Right ventricle myocardium superior (tissue), 1 donor: ENCODE measurements at regions not wholly inside any gene's neighbourhood (a gene's known extent, or its start where the extent isn't known, plus 50 kb on each side); places are given as distances from the start of the nearest gene placed in this dataset.

Experiments
- ATAC-seq: fragments of 200-7000 bp; cut with Tn5 transposase; one replicate; pipeline ENCODE4 v1.9.1; 2020; ENCODE audit warnings: mild to moderate bottlenecking; ENCODE audit not compliant: poor library complexity
- DNase-seq: peaks from one replicate; pipeline ENCODE4 v3.0.0-alpha.2; 2020
- intact Hi-C: fragments of 100-400 bp; cut with DNase I; formaldehyde crosslinking; loops from one replicate; pipeline ENCODE4 v1.11.2; 2022
- donor health status: DM: no; HTN: yes; CAD: no; lungs with severe emphysema.

DNA sequence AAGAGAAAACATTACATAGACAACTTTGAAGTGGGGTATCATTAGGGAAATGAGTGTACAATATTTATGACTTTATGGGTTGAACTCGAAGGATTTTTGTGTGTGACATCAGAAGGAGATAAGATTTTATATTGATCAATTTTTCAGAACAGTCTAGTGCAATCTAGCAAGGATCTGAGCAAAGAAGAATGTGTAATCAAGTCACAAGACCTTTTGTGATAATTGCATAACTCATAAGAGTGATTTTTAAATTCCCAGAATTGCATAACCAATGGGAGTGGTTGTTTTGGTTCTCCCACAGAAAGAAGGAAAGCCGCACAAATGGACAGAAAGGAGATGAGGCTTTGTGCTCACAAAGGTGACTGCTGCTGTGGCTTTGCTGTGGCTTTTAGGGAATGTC is 441.8 kb upstream of the FLRT2 start:
- ATAC-seq: no peak
- intact Hi-C loops: no loop called here

DNA sequence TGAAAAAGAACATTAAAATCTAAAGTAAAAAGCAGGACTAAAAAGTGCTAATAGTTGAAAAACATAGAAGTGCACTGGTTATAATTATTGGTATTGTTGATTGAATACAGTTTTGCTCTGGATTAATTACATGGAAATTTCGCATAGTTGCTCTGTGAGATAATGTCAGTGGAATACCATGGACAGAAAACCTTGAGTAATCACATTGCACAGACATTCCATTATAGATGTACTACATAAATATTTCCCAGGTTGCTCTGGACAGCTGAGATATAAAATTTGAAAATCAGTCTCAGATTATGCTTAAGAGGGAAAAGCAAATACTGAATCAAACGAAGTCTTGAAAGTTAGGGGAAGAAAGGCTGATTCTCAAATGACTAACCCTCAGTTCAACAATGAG is 439.3 kb upstream of the FLRT2 start:
- no peak for DNase-seq
- ATAC-seq: no peak
- intact Hi-C loops: no loop called here

More for the DNA sequence above, 441.8 kb upstream of the FLRT2 start:
- no peak for DNase-seq

DNA sequence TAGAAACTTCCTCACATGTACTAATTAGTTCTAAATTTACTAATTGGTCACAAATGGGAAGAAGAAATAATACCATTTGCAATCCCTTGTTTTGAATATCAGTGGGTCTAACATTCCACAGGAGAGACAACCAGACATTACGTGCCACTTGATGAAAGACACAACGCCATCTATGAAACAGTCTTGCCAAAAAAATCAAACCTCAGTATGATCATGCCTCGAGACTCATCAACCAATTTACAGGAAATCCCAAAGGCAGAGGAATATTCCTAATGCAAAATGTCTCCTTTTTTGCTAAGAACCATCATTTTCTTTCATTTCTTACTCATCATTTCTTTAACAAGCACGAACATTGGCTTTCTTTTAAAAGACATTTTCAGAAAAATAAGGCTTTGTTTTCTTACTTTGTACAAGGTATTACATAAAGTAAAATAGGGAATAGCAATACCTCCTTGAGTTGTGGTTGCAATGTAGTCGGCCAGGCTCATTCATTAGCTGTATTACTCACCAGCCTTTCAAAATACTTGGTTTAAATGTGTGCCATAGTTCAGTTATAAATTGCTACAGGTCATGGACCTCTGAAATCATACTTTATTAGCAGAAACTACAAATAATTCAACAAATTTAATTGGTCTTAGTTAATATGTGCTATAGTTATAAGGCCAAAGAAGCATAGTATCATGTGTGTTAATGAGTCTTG is 436.2 kb upstream of the FLRT2 start:
- intact Hi-C loops: no loop called here
- ATAC-seq (no peak), DNase-seq (no peak)

DNA sequence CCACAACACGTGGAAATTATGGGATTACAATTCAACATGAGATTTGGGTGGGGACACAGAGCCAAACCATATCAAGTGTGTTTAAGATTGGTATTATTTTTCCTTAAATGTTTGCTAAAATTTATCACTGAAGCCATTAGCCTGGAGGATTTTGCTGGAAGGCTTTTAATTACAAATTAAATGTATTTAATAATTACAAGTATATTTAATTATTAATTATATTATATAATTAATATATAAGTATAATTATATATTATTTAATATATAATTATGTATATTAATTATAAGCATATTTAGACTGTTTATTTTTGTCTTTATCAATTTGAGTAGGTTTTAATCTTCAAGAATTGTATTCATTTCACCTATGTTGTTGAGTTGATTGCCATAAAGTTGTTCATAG is 427.4 kb upstream of the FLRT2 start:
- intact Hi-C loops: no loop called here
- DNase-seq (no peak), ATAC-seq (no peak)

DNA sequence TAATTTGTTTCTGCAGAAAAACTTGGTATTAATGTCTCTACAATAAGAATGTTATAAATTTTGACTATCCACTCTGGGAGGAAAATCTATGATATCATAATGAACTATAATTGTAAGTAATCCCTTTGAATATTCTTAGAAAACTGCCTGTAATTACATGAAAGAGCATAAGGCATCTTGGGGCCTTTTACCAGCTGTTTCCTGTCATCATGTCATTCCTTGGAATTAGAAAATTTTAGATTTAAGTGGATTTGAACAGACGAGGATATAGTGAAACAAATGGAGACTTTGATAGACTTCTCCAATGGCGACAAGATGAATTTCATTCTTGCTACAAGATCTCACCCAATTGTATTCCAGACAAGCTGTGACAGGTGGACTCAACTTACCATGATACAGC is 423.4 kb upstream of the FLRT2 start:
- intact Hi-C loops: no loop called here
- ATAC-seq (no peak), DNase-seq (no peak)

DNA sequence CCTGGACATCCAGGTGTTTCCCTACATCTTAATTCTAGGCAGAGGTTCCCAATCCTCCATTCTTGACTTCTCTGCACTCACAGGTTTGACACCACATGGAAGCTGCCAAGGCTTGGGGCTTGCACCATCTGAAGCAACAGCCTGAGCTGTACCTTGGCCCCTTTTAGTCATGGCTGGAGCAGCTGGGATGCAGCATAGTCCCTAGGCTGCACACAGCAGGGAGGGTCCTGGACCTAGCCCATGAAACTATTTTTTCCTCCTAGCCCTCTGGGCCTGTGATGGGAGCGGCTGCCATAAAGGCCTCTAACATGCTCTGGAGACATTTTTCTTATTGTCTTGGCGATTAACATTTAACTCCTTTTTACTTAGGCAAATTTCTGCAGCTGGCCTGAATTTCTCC is 417.2 kb upstream of the FLRT2 start:
- intact Hi-C loops: no loop called here
- ATAC-seq (no peak), DNase-seq (no peak)

DNA sequence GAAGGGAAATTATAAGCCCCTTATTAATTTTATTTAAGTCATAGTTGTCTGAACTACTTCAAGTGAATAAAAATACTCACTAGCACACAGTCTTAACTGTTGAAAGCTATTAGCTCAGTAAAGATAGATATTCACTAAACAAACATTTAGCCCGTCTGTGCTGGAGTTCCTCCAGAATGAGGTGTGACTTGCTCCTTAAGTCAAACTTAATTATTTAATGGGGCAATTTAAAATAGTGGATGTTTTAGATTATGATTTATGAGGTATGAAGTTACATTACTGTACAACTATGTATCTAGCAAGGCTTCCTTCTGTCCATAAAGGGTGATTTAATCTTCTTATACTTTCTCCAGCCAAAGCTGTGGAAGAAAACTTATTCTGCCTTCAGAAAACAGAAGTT is 414.0 kb upstream of the FLRT2 start:
- no peak for ATAC-seq
- no peak for DNase-seq
- intact Hi-C loops: no loop called here

DNA sequence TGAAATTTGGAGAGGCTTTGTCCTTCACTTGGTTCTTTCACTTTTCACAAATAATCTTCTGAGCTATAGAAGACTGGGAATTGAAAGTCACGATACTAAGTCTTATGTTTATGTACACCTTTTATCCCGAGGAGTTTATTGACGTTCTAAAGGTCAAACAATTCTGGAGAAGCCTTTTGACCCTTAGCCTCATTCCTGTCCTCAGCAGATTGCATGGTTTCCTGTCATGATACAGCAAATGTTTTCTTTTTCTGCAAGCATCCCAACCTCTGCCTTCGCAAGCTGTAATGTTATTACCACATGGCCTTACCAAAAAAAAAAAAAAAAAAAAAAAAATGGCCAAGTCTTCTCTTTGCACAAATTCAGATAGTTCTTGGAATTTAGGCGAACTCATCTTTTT is 411.7 kb upstream of the FLRT2 start:
- intact Hi-C loops: no loop called here
- ATAC-seq (no peak), DNase-seq (no peak)

DNA sequence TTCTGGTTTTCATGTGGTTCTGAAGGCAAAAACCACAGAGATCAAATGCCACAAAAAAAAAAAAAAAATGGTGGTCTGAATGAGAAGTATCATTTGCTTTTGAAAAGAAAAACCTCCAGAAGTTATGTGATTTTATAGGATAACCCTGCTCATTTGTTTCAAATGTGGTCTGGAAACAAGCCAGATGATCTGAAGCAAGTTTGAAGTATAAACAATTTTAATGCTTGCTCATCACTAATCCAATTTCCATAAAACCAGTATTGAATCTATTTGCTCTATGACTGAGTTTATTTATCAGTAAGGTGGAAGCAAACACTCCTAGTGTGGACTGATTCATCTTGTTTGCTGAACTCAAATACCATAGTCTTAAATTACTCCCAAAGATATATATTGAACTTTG is 407.3 kb upstream of the FLRT2 start:
- DNase-seq (no peak), ATAC-seq (no peak)
- intact Hi-C loops: no loop called here

DNA sequence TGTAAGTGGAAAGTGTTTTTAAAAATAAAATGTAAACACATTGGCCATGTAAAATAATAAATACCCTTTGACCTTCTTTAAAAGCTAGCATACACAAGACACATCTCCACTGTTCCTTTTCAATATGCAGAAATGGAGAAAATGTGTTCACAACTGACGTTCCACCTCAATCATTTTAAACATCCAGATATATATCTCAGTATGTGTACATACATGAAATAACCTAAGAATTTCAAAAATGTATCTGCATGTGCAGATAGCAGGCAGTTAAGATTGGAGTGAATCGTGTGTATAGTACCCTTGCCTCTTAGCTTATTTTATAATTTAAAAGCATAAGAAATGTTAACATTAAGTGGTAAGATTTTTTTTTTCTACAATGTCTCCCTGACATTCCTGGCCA is 406.2 kb upstream of the FLRT2 start:
- ATAC-seq (no peak), DNase-seq (no peak)
- intact Hi-C loops: no loop called here

DNA sequence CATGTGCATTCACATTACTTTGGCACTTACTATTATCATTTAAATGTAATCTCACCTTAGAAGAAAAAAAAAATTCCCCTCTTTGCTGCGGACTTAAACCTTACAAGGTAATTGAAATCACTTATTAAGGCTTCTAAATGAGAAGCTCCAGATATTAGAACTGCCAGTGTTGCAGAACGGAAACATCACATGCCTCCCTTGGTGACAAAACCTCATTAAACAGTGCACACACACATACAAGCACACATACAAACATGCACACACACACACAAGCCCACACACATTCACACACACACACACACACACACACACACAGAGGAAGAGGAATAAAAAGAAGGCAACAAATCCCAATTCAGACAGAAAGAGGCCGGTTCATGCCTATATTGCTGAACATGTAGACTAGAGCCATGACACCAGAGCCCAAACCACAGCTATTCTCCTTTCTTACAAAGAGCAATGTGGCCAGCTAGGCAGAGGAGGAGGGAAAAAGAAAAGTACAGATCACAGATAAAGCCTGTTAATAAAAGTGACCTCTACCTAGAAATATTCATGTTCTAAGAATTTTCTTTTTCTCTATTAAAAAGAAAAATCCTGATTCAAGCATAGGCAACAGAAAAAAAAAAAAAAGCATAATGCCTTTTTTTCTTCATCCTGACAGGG is 405.2 kb upstream of the FLRT2 start:
- no peak for ATAC-seq
- intact Hi-C loops: no loop called here

DNA sequence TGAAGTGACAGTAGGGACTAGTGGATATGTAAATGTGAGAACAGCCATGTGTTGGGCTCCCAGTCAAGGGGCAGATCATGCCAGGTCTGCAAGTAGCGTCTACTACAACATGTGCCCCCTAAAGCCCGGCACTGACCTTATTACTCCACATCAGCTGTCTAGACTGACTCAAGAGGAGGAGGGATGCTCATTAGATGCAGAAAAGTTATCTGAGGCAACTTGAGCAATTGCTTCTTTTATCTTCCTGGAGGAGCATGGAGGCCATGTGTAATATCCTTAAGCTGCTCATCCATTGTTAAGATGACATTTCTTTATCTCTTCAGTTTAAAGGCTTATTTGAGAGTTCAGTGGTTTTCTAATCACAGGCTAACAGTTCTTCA is 404.7 kb upstream of the FLRT2 start:
- intact Hi-C loops: no loop called here
- no peak for DNase-seq
- ATAC-seq: no peak

More for the DNA sequence above, 405.2 kb upstream of the FLRT2 start:
- DNase-seq: no peak

DNA sequence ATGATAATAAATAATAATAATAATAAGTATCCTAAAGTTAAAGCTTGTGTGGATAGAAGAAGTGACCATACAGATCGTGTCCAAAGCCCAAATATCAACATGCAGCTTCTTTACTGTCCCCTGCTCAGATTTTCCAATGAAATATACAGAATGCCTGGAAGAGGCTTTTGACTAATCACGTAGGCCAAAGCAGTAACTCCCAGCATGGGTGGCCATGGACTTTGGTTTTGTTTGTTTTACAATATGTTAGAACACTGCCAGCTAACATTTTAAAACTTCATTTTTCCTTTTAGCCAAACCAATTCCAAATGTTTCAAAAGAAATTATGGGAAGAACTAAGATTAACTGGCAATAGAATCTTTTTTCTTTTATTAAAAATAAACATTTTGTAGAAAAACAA is 400.0 kb upstream of the FLRT2 start:
- intact Hi-C loops: no loop called here
- ATAC-seq (no peak), DNase-seq (no peak)

DNA sequence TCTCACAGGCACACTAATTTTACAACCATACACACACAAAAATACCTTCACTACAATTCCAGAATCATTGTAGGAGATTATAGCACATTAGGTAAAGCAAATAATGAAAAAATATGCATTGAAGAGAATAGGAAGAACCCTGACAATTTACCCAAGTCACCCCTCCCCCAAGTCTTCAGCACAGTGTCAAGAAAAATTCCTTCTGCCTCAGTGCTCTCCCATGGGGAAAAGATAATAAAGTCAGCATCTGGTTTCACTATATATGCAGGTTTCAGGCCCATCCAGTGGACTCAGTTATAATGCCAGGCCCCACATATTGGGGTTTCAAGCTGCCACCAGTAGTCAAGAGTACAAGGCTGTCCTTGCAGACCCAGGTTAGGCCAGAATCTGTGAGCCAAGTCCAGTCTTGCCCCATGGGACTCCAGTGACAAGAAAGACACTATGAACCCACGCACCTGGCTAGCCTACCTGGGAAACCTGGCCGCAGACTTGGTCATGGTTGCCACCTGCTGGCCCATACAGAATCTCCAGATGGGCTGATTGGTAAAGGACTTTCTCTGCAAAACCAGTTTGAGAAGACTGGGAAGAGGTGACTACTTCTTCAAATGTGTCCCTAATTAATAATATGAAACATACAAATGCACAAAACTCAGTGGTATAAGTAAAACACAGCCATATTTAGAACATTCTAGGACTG is 398.6 kb upstream of the FLRT2 start:
- DNase-seq (no peak), ATAC-seq (no peak)
- intact Hi-C loops: no loop called here

DNA sequence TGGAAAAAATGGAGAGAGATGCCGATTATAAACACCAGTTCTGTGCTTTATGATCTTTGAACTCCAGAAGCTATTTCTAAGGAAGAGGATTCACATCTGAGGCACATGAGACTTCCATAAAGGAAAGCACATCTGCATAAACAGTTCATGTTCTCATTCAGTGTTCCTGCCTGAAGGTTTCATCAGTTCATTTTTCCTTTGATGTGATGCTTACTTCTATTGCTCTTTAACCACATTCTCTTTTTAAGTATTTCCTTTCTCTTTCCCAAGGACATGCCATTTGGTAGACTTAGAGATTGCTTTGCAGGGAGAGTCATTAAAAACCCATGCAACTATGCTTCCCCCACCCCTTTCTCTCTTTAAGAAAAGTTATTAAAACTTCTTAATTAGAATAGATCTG is 387.0 kb upstream of the FLRT2 start:
- ATAC-seq: no peak
- DNase-seq: no peak
- intact Hi-C loops: no loop called here

DNA sequence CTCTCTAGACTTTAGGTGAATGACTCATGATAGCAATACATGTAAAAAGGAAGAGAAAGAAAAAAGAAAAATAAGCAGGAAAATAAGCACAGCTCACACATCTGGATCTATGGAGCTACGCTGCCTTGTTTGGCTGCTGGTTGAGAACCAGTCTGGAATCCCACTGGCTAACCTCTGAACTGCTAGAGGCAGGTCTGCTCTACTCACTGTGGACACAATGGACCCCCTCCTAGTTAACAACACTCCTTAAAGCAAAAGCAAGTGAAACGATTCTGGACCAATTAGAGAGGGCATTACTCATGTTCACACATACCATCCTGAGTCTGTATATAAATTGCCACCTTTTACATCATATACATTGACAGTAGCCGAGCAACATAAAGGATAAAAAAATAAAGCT is 383.2 kb upstream of the FLRT2 start:
- no peak for DNase-seq
- no peak for ATAC-seq
- intact Hi-C loops: no loop called here

DNA sequence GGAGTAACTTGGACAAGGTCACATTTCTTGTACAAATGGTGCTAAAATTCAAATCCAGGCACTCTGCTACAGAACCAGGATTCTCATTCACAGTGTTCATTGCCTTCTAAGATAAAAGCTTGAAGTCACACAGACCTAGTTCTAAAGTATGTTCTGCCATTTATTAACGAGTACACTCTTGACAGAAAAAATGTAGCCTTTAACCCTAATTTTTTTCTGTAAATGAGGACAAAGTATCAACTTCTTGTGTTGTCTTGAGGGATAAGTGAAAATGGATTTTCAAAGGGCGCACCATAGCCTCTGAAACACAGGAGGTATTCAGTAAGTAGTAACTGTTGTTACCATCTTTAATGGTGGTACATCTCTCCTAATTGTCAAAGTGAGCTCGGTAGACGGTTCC is 379.8 kb upstream of the FLRT2 start:
- intact Hi-C loops: no loop called here
- ATAC-seq: no peak
- no peak for DNase-seq

DNA sequence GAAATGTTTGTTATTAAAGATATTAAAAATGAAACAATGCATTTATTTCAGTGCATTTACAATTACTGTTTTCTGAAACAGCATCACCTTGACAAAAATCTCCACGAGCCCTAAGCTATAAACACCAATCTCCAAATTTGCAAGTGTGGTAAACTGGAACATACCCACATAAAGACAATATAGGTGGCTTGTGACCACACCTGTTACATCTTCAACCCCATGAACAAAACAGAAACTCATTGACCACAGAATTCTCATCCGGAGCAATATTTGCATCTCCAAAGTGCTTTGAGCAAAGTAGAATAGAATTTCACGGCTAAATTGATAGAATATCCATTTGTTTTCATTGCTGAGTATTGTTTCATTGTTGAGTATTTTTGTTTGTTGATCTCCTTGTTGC is 375.2 kb upstream of the FLRT2 start:
- intact Hi-C loops: no loop called here
- DNase-seq (no peak), ATAC-seq (no peak)

DNA sequence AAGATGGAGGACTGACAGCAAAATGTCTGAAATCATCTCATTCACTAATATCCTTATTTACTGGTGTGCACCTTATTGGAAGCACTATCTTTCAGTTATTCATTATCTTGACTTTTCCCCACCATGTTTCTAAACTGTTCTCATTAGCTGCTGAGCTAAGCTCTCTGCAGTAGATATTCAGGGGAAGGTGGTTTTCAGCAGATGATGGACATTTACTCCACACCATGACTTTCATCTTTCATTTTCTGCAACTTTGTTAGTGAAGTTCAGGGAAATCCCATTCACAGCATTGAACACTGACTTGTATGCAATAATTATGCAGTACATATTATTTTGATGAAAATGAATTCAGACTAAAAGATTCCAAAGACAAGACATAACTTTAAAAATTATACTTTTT is 373.6 kb upstream of the FLRT2 start:
- intact Hi-C loops: no loop called here
- no peak for ATAC-seq
- no peak for DNase-seq

DNA sequence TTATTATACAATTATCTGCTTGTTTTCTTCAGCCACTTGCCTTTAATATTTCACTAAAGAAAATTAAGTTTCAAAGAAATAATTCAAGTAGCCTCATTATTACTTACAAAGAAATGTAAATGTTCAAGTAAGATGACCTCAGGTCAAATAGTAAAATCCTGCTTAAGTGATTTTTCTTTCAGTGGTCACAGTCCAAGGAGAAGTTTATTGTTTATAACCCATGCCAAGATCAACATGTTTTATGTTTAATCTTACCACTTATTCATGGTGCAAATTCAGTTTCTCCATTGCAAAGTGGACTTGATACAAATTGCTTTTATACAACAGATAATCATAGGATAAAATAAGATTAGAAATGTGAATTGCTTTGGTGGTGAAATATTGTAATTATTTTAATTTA is 370.2 kb upstream of the FLRT2 start:
- intact Hi-C loops: no loop called here
- ATAC-seq (no peak), DNase-seq (no peak)
